Loucy (cell line): ENCODE measurements at regions not wholly inside any gene's neighbourhood (a gene's known extent, or its start where the extent isn't known, plus 50 kb on each side); places are given as distances from the start of the nearest gene placed in this dataset.

ENCODE experiments used
- CTCF ChIP-seq: fragments of 200-600 bp; sonication (generic); conservative IDR thresholded peaks from 2 replicates; pipeline ENCODE4 v1.5.1; 2014; ENCODE audit warnings: mild to moderate bottlenecking, antibody characterized with exemption, low read length
- EZH2phosphoT487 ChIP-seq: fragments of 200-600 bp; IDR thresholded peaks from 2 replicates; pipeline ENCODE4 v1.6.1; 2018; ENCODE audit warnings: antibody characterized with exemption, mild to moderate bottlenecking, moderate library complexity, borderline replicate concordance

- no peak for TF ChIP-seq CTCF
- no peak for TF ChIP-seq EZH2phosphoT487
Measured at GRCh38 chr6:91087908-91088307, 501.0 kb upstream of the MAP3K7 start.
